GM23338 (cell line): ENCODE measurements at regions not wholly inside any gene's neighbourhood (a gene's known extent, or its start where the extent isn't known, plus 50 kb on each side); places are given as distances from the start of the nearest gene placed in this dataset.

Experiments
- ATAC-seq: fragments of 200-7000 bp; cut with Tn5 transposase; 3 replicates; pipeline ENCODE4 v1.9.1; 2020
- DNase-seq: peaks from one replicate; pipeline ENCODE4 v3.0.0-alpha.2; 2015; ENCODE audit warnings: low spot score
- H2AFZ ChIP-seq: fragments of 200-600 bp; sonication (generic); 2 replicates; pipeline ENCODE4 v1.8.0; 2016; ENCODE audit warnings: antibody characterized with exemption, mild to moderate bottlenecking, moderate library complexity
- H3F3A ChIP-seq: fragments of 200-600 bp; sonication (generic); replicated peaks from 2 replicates; pipeline ENCODE4 v1.8.0; 2017; ENCODE audit warnings: antibody characterized with exemption, mixed run types, low read depth
- H3K27ac ChIP-seq: fragments of 200-600 bp; sonication (generic); 2 replicates; pipeline ENCODE4 v1.6.1; 2016; ENCODE audit warnings: low read depth
- H3K27me3 ChIP-seq: fragments of 200-600 bp; sonication (generic); 2 replicates; pipeline ENCODE4 v1.8.0; 2016; ENCODE audit warnings: mild to moderate bottlenecking, mixed run types, moderate library complexity; ENCODE audit not compliant: insufficient read depth
- H3K36me3 ChIP-seq: fragments of 200-600 bp; sonication (generic); 2 replicates; pipeline ENCODE4 v1.8.0; 2016; ENCODE audit warnings: mild to moderate bottlenecking; ENCODE audit not compliant: insufficient read depth
- H3K4me1 ChIP-seq: fragments of 200-600 bp; sonication (generic); 2 replicates; pipeline ENCODE4 v1.8.0; 2016; ENCODE audit warnings: mild to moderate bottlenecking, moderate library complexity; ENCODE audit not compliant: insufficient read depth
- H3K4me2 ChIP-seq: fragments of 200-600 bp; sonication (generic); 2 replicates; pipeline ENCODE4 v1.7.1; 2017; ENCODE audit warnings: mixed run types
- H3K4me3 ChIP-seq: fragments of 200-600 bp; sonication (generic); 2 replicates; pipeline ENCODE4 v1.6.1; 2016; ENCODE audit warnings: mixed run types
- H3K79me2 ChIP-seq: fragments of 200-600 bp; sonication (generic); replicated peaks from 2 replicates; pipeline ENCODE4 v1.8.0; 2017; ENCODE audit warnings: mild to moderate bottlenecking; ENCODE audit not compliant: insufficient read depth
- H3K9me2 ChIP-seq: fragments of 200-600 bp; sonication (generic); 2 replicates; pipeline ENCODE4 v1.8.0; 2017; ENCODE audit not compliant: insufficient read depth
- H4K20me1 ChIP-seq: fragments of 200-600 bp; sonication (generic); replicated peaks from 2 replicates; pipeline ENCODE4 v1.8.0; 2017; ENCODE audit warnings: mild to moderate bottlenecking; ENCODE audit not compliant: insufficient read depth
- H3K27ac Mint-ChIP-seq: 2 replicates; pipeline ENCODE4 v1.8.0; 2020; ENCODE audit warnings: inconsistent platforms, mild to moderate bottlenecking, moderate library complexity, mixed read lengths
- H3K27me3 Mint-ChIP-seq: 3 replicates; pipeline ENCODE4 v1.8.0; 2022; ENCODE audit warnings: low read depth, mild to moderate bottlenecking, moderate library complexity, mixed read lengths, inconsistent platforms; ENCODE audit not compliant: insufficient read depth, poor library complexity
- H3K36me3 Mint-ChIP-seq: 3 replicates; pipeline ENCODE4 v1.8.0; 2021; ENCODE audit warnings: low read depth, mild to moderate bottlenecking, inconsistent platforms, moderate library complexity, mixed read lengths
- H3K4me1 Mint-ChIP-seq: 3 replicates; pipeline ENCODE4 v1.8.0; 2020; ENCODE audit warnings: mild to moderate bottlenecking, inconsistent platforms, mixed read lengths
- H3K4me3 Mint-ChIP-seq: 3 replicates; pipeline ENCODE4 v1.8.0; 2021; ENCODE audit warnings: moderate library complexity, mild to moderate bottlenecking, inconsistent platforms, mixed read lengths
- H3K9me3 Mint-ChIP-seq: 3 replicates; pipeline ENCODE4 v1.8.0; 2020; ENCODE audit warnings: moderate library complexity, mild to moderate bottlenecking, inconsistent platforms, mixed read lengths
- CREB1 ChIP-seq: fragments of 250-450 bp; sonication (Bioruptor Pico); IDR thresholded peaks from 2 replicates; pipeline ENCODE4 v1.5.0; 2020; ENCODE audit warnings: low read depth, mild to moderate bottlenecking, moderate library complexity
- EZH2 ChIP-seq: fragments of 200-600 bp; sonication (generic); IDR thresholded peaks from one replicate; pipeline ENCODE4 v1.8.0; 2017; ENCODE audit warnings: antibody characterized with exemption, mild to moderate bottlenecking, low read depth; ENCODE audit not compliant: unreplicated experiment
- EZH2phosphoT487 ChIP-seq: fragments of 200-600 bp; sonication (generic); IDR thresholded peaks from one replicate; pipeline ENCODE4 v1.8.1; 2018; ENCODE audit warnings: antibody characterized with exemption; ENCODE audit not compliant: unreplicated experiment
- JUNB ChIP-seq: IDR thresholded peaks from one replicate; pipeline ENCODE4 v1.6.1; 2016; ENCODE audit warnings: antibody characterized with exemption; ENCODE audit not compliant: unreplicated experiment
- NANOG ChIP-seq: IDR thresholded peaks from 2 replicates; pipeline ENCODE4 v1.6.1; 2016; ENCODE audit warnings: antibody characterized with exemption, borderline replicate concordance
- POLR2AphosphoS5 ChIP-seq: IDR thresholded peaks from 2 replicates; pipeline ENCODE4 v1.6.1; 2016; ENCODE audit warnings: antibody characterized with exemption, low read depth
- REST ChIP-seq: IDR thresholded peaks from one replicate; pipeline ENCODE4 v1.6.1; 2018; ENCODE audit warnings: antibody characterized with exemption; ENCODE audit not compliant: unreplicated experiment
- STAT1 ChIP-seq: IDR thresholded peaks from one replicate; pipeline ENCODE4 v1.6.1; 2016; ENCODE audit warnings: antibody characterized with exemption; ENCODE audit not compliant: unreplicated experiment
- ZNF114 ChIP-seq: fragments of 250-450 bp; sonication (Bioruptor Pico); IDR thresholded peaks from 2 replicates; pipeline ENCODE4 v1.5.0; 2020; ENCODE audit warnings: mild to moderate bottlenecking, moderate library complexity
- ZNF331 ChIP-seq: fragments of 250-450 bp; sonication (Bioruptor Pico); IDR thresholded peaks from 2 replicates; pipeline ENCODE4 v1.5.0; 2020; ENCODE audit warnings: low read depth, mild to moderate bottlenecking, moderate library complexity
- ZNF462 ChIP-seq: fragments of 250-450 bp; sonication (Bioruptor Pico); IDR thresholded peaks from 2 replicates; pipeline ENCODE4 v1.5.0; 2020; ENCODE audit warnings: mild to moderate bottlenecking, moderate library complexity
- TF ChIP-seq, protein P1 (sequence below), 2 experiments: fragments of 200-600 bp in 1 of 2; sonication (generic) in 1 of 2; conservative IDR thresholded peaks; 2 replicates each; pipeline versions ENCODE4 v1.5.1 to v1.6.1; 2016 to 2017; ENCODE audit warnings: antibody characterized with exemption in 2 of 2, low read depth in 2 of 2, mild to moderate bottlenecking in 2 of 2, moderate library complexity in 1 of 2
- TF ChIP-seq, protein P2 (sequence below): IDR thresholded peaks from 2 replicates; pipeline ENCODE4 v1.6.1; 2016; ENCODE audit warnings: antibody characterized with exemption

- TF ChIP-seq, protein P1, sequence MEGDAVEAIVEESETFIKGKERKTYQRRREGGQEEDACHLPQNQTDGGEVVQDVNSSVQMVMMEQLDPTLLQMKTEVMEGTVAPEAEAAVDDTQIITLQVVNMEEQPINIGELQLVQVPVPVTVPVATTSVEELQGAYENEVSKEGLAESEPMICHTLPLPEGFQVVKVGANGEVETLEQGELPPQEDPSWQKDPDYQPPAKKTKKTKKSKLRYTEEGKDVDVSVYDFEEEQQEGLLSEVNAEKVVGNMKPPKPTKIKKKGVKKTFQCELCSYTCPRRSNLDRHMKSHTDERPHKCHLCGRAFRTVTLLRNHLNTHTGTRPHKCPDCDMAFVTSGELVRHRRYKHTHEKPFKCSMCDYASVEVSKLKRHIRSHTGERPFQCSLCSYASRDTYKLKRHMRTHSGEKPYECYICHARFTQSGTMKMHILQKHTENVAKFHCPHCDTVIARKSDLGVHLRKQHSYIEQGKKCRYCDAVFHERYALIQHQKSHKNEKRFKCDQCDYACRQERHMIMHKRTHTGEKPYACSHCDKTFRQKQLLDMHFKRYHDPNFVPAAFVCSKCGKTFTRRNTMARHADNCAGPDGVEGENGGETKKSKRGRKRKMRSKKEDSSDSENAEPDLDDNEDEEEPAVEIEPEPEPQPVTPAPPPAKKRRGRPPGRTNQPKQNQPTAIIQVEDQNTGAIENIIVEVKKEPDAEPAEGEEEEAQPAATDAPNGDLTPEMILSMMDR (conservative IDR thresholded peaks at IDR 0.05; ENCODE audit: low read depth in 2 of 2), result no peak
- TF ChIP-seq EZH2, result no peak
- TF ChIP-seq REST, result no peak
- TF ChIP-seq, protein P2, sequence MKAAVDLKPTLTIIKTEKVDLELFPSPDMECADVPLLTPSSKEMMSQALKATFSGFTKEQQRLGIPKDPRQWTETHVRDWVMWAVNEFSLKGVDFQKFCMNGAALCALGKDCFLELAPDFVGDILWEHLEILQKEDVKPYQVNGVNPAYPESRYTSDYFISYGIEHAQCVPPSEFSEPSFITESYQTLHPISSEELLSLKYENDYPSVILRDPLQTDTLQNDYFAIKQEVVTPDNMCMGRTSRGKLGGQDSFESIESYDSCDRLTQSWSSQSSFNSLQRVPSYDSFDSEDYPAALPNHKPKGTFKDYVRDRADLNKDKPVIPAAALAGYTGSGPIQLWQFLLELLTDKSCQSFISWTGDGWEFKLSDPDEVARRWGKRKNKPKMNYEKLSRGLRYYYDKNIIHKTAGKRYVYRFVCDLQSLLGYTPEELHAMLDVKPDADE, result no peak
- TF ChIP-seq STAT1, result no peak
- no peak for TF ChIP-seq ZNF331 (CRISPR knock-in tag)
- no peak for TF ChIP-seq ZNF114
- no peak for TF ChIP-seq JUNB
- no peak for TF ChIP-seq ZNF462 (CRISPR knock-in tag)
- TF ChIP-seq POLR2AphosphoS5, result no peak
- no peak for TF ChIP-seq NANOG
- no peak for TF ChIP-seq EZH2phosphoT487
- TF ChIP-seq CREB1 (CRISPR knock-in tag), result no peak
Observed at GRCh38 chr5:43833961-43834360, 231.0 kb downstream of the NNT start.

More at GRCh38 chr5:43833961-43834360, 231.0 kb downstream of the NNT start:
- Histone ChIP-seq H3K79me2 (no peaks in the 10 kb centered on the region), H3K36me3 (no peaks in the 10 kb centered on the region), H3K9me2 (no peaks in the 10 kb centered on the region), H3F3A (no peaks in the 10 kb centered on the region), H3K4me3 (no peak overlapping the region), H3K4me1 (no peaks in the 10 kb centered on the region), H3K27me3 (no peaks in the 10 kb centered on the region), H2AFZ (no peak overlapping the region), H4K20me1 (no peaks in the 10 kb centered on the region), H3K27ac (no peak overlapping the region), H3K4me2 (no peak overlapping the region)
- no peak overlapping the region for H3K4me3 Mint-ChIP-seq
- H3K9me3 Mint-ChIP-seq, result no peaks in the 10 kb centered on the region
- DNase-seq, result no peak
- H3K4me1 Mint-ChIP-seq, result no peaks in the 10 kb centered on the region; the same call in 2 of the 3 replicates
- no peak for ATAC-seq
- H3K27me3 Mint-ChIP-seq, result no peaks in the 10 kb centered on the region
- H3K27ac Mint-ChIP-seq, result no peak overlapping the region
- no peaks in the 10 kb centered on the region for H3K36me3 Mint-ChIP-seq
